B cell (primary cell): ENCODE measurements at regions not wholly inside any gene's neighbourhood (a gene's known extent, or its start where the extent isn't known, plus 50 kb on each side); places are given as distances from the start of the nearest gene placed in this dataset.

Experiments
- ATAC-seq: fragments of 200-7000 bp; cut with Tn5 transposase; one replicate; pipeline ENCODE4 v1.10.0; 2021; ENCODE audit warnings: low read depth, mild to moderate bottlenecking, moderate number of reproducible peaks, moderate library complexity
- CTCF ChIA-PET: fragments of 350-600 bp; sonication (Branson Sonifier 250); formaldehyde crosslinking; loops from one replicate; lab custom pipeline; 2021; ENCODE audit warnings: antibody characterized with exemption, inconsistent platforms; lab: Charles Lee
- POLR2A ChIA-PET: fragments of 350-600 bp; sonication (Branson Sonifier 250); formaldehyde crosslinking; loops from one replicate; lab custom pipeline; 2021; ENCODE audit warnings: antibody characterized with exemption; lab: Charles Lee
- DNase-seq: peaks from one replicate; pipeline ENCODE4 v3.0.0; 2013
- H2AFZ ChIP-seq: 2 replicates; pipeline ENCODE4 v1.6.1; 2012; ENCODE audit warnings: mild to moderate bottlenecking, low read depth, low read length; ENCODE audit not compliant: insufficient read depth, poor library complexity, severe bottlenecking
- H3K27ac ChIP-seq, 2 donors: 1 replicate in 1 of 2; 2 replicates in 1 of 2; pipeline ENCODE4 v1.5.1; 2012 to 2013; ENCODE audit warnings: low read length in 2 of 2, mild to moderate bottlenecking in 2 of 2, moderate library complexity in 1 of 2
- H3K27me3 ChIP-seq, 4 experiments: fragments of 200-600 bp in 1 of 4; sonication (generic) in 1 of 4; replicated peaks in 1 of 4; 1 replicate in 2 of 4; 2 replicates in 2 of 4; pipeline versions ENCODE4 v1.6.1 to v1.7.0; 2013 to 2016; ENCODE audit warnings: low read length in 3 of 4, mild to moderate bottlenecking in 2 of 4, mixed read lengths in 1 of 4, moderate library complexity in 1 of 4; ENCODE audit not compliant: insufficient read depth in 4 of 4, control insufficient read depth in 3 of 4; ENCODE audit errors: control extremely low read depth in 1 of 4
- H3K36me3 ChIP-seq, 2 experiments: replicated peaks in 1 of 2; 1 replicate in 1 of 2; 2 replicates in 1 of 2; pipeline versions ENCODE4 v1.6.1 to v1.7.1; 2013; ENCODE audit warnings: low read length in 1 of 2; ENCODE audit not compliant: insufficient read depth in 2 of 2, control insufficient read depth in 1 of 2; ENCODE audit errors: control extremely low read depth in 1 of 2, extremely low read depth in 1 of 2
- H3K4me1 ChIP-seq, 2 donors: fragments of 200-600 bp in 1 of 2; sonication (generic) in 1 of 2; 1 replicate in 1 of 2; 2 replicates in 1 of 2; pipeline versions ENCODE4 v1.5.1 to v1.6.1; 2013 to 2017; ENCODE audit warnings: low read length in 2 of 2; ENCODE audit not compliant: control insufficient read depth in 2 of 2, insufficient read depth in 2 of 2
- H3K4me2 ChIP-seq: replicated peaks from 2 replicates; pipeline ENCODE3; 2012; ENCODE audit warnings: mild to moderate bottlenecking, low read depth, low read length; ENCODE audit not compliant: poor library complexity, severe bottlenecking
- H3K4me3 ChIP-seq, 5 experiments: fragments of 200-600 bp in 1 of 5; sonication (generic) in 1 of 5; 1 replicate in 3 of 5; 2 replicates in 2 of 5; pipeline versions ENCODE4 v1.5.1 to v1.7.0; 2011 to 2016; ENCODE audit warnings: low read length in 4 of 5, mild to moderate bottlenecking in 4 of 5, low read depth in 2 of 5, control low read depth in 1 of 5, moderate library complexity in 1 of 5; ENCODE audit not compliant: insufficient read depth in 1 of 5; ENCODE audit errors: control extremely low read depth in 1 of 5, extremely low read depth in 1 of 5
- H3K79me2 ChIP-seq: fragments of 200-600 bp; sonication (generic); one replicate; pipeline ENCODE4 v1.6.0; 2016; ENCODE audit warnings: low read length; ENCODE audit not compliant: control insufficient read depth, insufficient read depth
- H3K9ac ChIP-seq: fragments of 200-600 bp; sonication (generic); 2 replicates; pipeline ENCODE4 v1.6.1; 2017; ENCODE audit warnings: mild to moderate bottlenecking, low read length, moderate library complexity
- H3K9me3 ChIP-seq, 3 donors: one replicate each; pipeline versions ENCODE4 v1.6.1 to v1.7.1; 2013; ENCODE audit warnings: low read length in 2 of 3; ENCODE audit not compliant: control insufficient read depth in 2 of 3, insufficient read depth in 1 of 3; ENCODE audit errors: control extremely low read depth in 1 of 3
- H4K20me1 ChIP-seq: 2 replicates; pipeline ENCODE4 v1.6.0; 2012; ENCODE audit warnings: mild to moderate bottlenecking, low read length; ENCODE audit not compliant: insufficient read depth, control insufficient read depth, poor library complexity, severe bottlenecking
- H3K27ac Mint-ChIP-seq: one replicate; pipeline ENCODE4 v1.8.0; 2021; ENCODE audit warnings: mixed read lengths
- H3K27me3 Mint-ChIP-seq: one replicate; pipeline ENCODE4 v1.8.0; 2021; ENCODE audit warnings: mixed read lengths
- H3K4me1 Mint-ChIP-seq: one replicate; pipeline ENCODE4 v1.8.0; 2021; ENCODE audit warnings: mixed read lengths
- H3K4me3 Mint-ChIP-seq: one replicate; pipeline ENCODE4 v1.8.0; 2021; ENCODE audit warnings: mixed read lengths
- H3K9me3 Mint-ChIP-seq: one replicate; pipeline ENCODE4 v1.8.0; 2022; ENCODE audit warnings: mixed read lengths; ENCODE audit not compliant: insufficient read depth
- EZH2 ChIP-seq: IDR thresholded peaks from 2 replicates; pipeline ENCODE4 v1.6.1; 2012; ENCODE audit warnings: borderline replicate concordance, low read depth, mild to moderate bottlenecking, moderate library complexity, low read length; ENCODE audit not compliant: insufficient read depth, poor library complexity, severe bottlenecking
- WGBS: methylation state at CpG from one replicate; pipeline ENCODE4 v1.1.5; 2013; ENCODE audit warnings: missing lambda C conversion rate; ENCODE audit not compliant: insufficient coverage; 5-methylcytosine and 5-hydroxymethylcytosine counted together
- intact Hi-C: fragments of 100-400 bp; cut with micrococcal nuclease; formaldehyde crosslinking; loops from one replicate; pipeline ENCODE4 v1.10.0; 2022
- TF ChIP-seq, protein P1 (sequence below): fragments of 200-600 bp; IDR thresholded peaks from one replicate; pipeline ENCODE4 v1.8.0; 2022; ENCODE audit warnings: antibody characterized with exemption, mild to moderate bottlenecking

- no peaks in the 10 kb centered on the region for H3K27me3 ChIP-seq
- H3K27ac ChIP-seq = no peak overlapping the region
- ChIA-PET POLR2A (no interaction called here), CTCF (no interaction called here)
- H3K79me2 ChIP-seq = no peaks in the 10 kb centered on the region
- intact Hi-C loops = no loop called here
- 84% methylated on average over 3 of the region's 4 CpGs for WGBS
- Mint-ChIP-seq H3K4me3 (no peak overlapping the region), H3K27me3 (peaks cover 4% of the 10 kb centered on the region), H3K4me1 (no peaks in the 10 kb centered on the region), H3K9me3 (peaks cover 14% of the 10 kb centered on the region), H3K27ac (no peak overlapping the region)
- no peak overlapping the region for H2AFZ ChIP-seq
- H4K20me1 ChIP-seq = no peaks in the 10 kb centered on the region
- H3K9ac ChIP-seq = no peak overlapping the region
- peaks cover 2 to 21% (median 19%) of the 10 kb centered on the region in 3 donors for H3K9me3 ChIP-seq
- DNase-seq (no peak), ATAC-seq (no peak)
- no peak overlapping the region for H3K4me2 ChIP-seq
- no peaks in the 10 kb centered on the region for H3K4me1 ChIP-seq
- no peaks in the 10 kb centered on the region for H3K36me3 ChIP-seq
- TF ChIP-seq, protein P1, sequence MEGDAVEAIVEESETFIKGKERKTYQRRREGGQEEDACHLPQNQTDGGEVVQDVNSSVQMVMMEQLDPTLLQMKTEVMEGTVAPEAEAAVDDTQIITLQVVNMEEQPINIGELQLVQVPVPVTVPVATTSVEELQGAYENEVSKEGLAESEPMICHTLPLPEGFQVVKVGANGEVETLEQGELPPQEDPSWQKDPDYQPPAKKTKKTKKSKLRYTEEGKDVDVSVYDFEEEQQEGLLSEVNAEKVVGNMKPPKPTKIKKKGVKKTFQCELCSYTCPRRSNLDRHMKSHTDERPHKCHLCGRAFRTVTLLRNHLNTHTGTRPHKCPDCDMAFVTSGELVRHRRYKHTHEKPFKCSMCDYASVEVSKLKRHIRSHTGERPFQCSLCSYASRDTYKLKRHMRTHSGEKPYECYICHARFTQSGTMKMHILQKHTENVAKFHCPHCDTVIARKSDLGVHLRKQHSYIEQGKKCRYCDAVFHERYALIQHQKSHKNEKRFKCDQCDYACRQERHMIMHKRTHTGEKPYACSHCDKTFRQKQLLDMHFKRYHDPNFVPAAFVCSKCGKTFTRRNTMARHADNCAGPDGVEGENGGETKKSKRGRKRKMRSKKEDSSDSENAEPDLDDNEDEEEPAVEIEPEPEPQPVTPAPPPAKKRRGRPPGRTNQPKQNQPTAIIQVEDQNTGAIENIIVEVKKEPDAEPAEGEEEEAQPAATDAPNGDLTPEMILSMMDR = no peak
- no peak for TF ChIP-seq EZH2
- no peak overlapping the region for H3K4me3 ChIP-seq
Observed at GRCh38 chr16:26857371-26857770, 209.4 kb upstream of the C16orf82 start.

DNA sequence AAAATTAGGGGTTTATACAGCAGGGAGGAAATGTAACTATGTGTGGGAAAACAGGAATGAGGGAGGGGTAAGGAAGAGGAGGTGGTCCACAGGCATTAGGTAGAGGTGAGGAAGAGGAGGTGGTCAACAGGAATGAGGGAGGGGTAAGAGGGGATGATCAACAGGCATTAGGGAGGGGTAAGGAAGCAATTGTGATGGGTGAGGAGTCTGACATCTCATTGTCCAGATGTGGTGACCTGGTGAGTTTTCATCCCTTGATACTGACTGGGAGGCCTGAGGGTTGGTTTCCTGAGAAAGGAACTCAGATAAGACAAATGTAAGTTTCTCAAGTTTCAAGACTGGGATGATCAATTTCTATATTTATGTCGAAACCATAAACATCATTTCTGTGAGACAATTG, 206.2 kb upstream of the C16orf82 start:
- no peak overlapping the region for H3K9ac ChIP-seq
- no peak for ATAC-seq
- Mint-ChIP-seq H3K4me1 (no peaks in the 10 kb centered on the region), H3K4me3 (no peak overlapping the region), H3K27ac (no peak overlapping the region), H3K27me3 (peaks cover 13% of the 10 kb centered on the region), H3K9me3 (peaks cover 14% of the 10 kb centered on the region)
- no peaks in the 10 kb centered on the region for H3K4me1 ChIP-seq
- H3K9me3 ChIP-seq = peaks cover 2 to 21% (median 19%) of the 10 kb centered on the region in 3 donors
- CTCF ChIA-PET = no interaction called here
- no peaks in the 10 kb centered on the region for H3K79me2 ChIP-seq
- DNase-seq = no peak
- TF ChIP-seq EZH2 = no peak
- TF ChIP-seq, protein P1 = no peak
- H3K4me2 ChIP-seq = no peak overlapping the region
- no peak overlapping the region for H3K4me3 ChIP-seq
- H4K20me1 ChIP-seq = no peaks in the 10 kb centered on the region
- H3K36me3 ChIP-seq = no peaks in the 10 kb centered on the region
- H2AFZ ChIP-seq = no peak overlapping the region
- no peak overlapping the region for H3K27ac ChIP-seq
- WGBS = no CpG with 5 or more reads among the region's 1 CpG
- intact Hi-C loops = no loop called here
- POLR2A ChIA-PET = no interaction called here
- H3K27me3 ChIP-seq = no peaks in the 10 kb centered on the region
